Activated CD8-positive, alpha-beta memory T cell treated with anti-CD3 and anti-CD28 coated beads, Interleukin-2, amount 50 U/mL, for 4 hours (primary cell): ENCODE measurements at regions not wholly inside any gene's neighbourhood (a gene's known extent, or its start where the extent isn't known, plus 50 kb on each side); places are given as distances from the start of the nearest gene placed in this dataset.
"Not testable (repeated sequence)": the region's sequence is repeated elsewhere in the genome, so short reads cannot be mapped to it uniquely, and the experiment has no call there.

Source experiments
- DNase-seq: peaks from one replicate; pipeline ENCODE4 v3.0.0-alpha.2; 2020

DNA sequence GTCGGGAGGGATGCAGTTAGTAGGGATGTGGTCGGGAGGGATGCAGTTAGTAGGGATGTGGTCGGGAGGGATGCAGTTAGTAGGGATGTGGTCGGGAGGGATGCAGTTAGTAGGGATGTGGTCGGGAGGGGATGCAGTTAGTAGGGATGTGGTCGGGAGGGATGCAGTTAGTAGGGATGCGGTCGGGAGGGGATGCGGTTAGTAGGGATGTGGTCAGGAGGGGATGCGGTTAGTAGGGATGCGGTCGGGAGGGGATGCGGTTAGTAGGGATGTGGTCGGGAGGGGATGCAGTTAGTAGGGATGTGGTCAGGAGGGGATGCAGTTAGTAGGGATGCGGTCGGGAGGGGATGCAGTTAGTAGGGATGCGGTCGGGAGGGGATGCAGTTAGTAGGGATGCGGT lies 96.2 kb downstream of the BDH1 start:
- not testable (repeated sequence) for DNase-seq

DNA sequence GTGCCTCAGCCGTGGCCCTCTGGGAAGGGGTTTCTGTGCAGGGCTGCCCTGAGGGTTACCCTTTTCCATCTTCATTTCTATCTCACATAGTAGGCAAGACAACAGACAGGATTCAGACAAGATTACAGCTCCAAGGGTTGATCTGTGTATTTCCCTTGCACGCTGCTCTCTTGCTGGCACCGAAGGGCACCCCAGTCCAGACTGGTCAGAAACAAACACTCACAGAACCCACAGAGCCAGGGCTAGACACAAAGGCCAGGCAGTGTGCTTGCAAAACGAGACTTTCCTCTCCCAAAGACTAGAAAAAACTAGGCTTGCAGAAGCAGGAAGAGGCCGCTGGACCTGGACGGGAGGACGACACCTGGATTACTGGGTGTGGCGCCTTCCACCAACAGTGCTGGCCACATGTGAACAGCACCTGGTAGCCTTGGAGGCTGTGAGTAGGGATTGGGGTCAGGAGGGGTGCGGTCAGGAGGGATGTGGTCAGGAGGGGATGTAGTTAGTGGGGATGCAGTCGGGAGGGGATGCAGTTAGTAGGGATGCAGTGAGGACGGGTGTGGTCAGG lies 96.8 kb downstream of the BDH1 start:
- no peak for DNase-seq

GRCh38 chr3:197458179-197458707 lies 97.5 kb downstream of the BDH1 start:
- DNase-seq: no peak

GRCh38 chr3:197456261-197457091 lies 99.3 kb downstream of the BDH1 start:
- peak; percentile 34 for DNase-seq

GRCh38 chr3:197454841-197455240 lies 100.9 kb downstream of the BDH1 start:
- not testable (repeated sequence) for DNase-seq

GRCh38 chr3:197454014-197454413 lies 101.8 kb downstream of the BDH1 start:
- no peak for DNase-seq

DNA sequence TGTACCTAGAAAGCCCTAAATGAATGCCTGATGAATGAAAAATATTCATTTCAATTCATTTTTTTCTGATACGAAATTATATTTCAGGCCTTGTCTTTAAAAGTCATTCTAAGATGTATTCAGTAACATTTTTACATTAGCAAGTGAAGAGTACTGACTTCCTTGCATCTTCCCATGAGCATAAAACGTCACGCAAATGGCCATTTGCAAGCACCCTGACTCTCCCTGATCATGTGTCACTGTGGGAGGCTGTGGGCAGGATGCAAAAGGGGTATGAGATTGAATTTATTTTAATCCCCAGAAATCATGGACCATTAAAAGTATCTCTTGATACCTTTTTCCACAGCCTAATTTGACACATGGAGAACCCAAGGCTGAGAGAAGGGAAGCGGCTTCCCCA lies 105.0 kb downstream of the BDH1 start:
- no peak for DNase-seq

DNA sequence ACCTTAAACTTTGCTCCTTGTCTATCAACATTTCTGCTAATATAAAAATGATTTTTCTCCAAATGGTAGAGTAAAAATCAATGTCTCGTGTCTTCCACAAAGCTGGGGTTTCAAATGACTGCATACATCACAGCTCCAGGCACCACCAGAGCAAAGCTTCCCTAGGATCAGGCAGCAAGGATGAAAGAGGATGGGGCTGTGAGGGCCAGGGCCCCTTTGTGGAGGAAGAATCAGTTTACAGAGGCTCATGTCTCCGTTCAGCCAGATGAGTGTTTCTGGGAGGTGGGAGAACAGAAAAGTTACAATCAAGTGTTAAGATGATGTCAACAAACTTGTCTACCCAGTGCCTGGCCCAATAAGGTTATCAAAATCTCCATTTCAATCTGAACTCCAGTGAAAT lies 105.5 kb downstream of the BDH1 start:
- no peak for DNase-seq

GRCh38 chr3:197449181-197449580 lies 106.6 kb downstream of the BDH1 start:
- not testable (repeated sequence) for DNase-seq

GRCh38 chr3:197447781-197448180 lies 108.0 kb downstream of the BDH1 start:
- not testable (repeated sequence) for DNase-seq

DNA sequence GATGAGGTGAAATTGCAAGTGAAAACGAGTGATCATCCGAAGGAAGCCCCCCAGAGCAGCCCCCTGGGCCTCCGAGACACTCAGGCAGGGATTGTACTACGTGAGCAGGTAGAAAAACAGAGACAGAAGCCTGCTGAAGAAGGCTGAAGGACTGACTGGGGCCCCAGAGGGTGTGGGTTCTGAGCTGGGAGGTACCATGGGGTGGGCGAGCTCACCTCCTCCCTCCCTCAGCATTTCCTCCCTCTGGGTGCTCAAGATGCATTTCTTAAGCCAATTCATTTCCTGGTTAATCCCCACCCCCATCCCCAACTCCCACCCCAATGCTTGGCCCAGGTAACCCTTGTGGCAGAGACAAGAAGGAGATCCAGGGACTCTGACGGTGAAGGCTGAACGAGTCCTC lies 108.7 kb downstream of the BDH1 start:
- DNase-seq: no peak

- no peak for DNase-seq
Observed at GRCh38 chr3:197446700-197447056, 109.1 kb downstream of the BDH1 start.

DNA sequence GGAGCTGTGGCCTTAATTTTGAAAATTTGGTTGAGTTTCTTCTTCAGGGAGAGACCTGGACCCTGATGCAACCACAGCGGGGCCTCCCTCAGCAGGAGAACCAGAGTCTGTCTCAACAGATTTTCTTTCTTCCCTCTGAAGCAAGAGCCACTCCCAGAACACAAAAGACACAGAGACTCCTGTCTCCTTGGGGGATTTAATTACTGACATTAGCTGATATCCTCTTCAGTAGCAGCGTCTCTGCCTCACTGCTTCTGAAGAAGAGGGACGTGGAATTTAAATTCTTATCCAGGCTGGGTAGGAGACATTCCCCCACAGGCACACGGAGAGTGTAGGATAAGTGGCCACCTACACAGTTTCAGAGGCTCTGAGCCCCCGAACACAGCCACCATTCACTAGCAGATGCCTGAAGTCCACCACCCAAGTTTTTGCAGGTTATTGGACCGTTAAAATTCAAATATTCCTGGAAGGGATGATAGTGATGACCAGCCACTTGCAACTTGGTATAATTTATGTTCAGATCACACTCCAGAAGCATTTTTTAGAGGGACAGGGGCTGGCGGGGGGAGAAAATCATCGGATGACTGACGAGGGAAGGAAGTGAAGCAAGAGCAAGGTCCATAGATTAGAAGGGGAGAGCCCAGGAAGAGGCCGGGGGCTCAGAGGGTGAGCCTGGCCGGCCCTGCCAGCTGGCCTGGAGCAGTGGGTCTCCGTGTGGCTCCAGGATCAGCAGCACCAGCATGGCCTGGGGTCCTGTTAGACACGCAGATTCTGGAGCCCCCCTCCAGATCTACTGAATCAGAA lies 109.7 kb downstream of the BDH1 start:
- no peak for DNase-seq

GRCh38 chr3:197444793-197445379 lies 110.9 kb downstream of the BDH1 start:
- DNase-seq: no peak

DNA sequence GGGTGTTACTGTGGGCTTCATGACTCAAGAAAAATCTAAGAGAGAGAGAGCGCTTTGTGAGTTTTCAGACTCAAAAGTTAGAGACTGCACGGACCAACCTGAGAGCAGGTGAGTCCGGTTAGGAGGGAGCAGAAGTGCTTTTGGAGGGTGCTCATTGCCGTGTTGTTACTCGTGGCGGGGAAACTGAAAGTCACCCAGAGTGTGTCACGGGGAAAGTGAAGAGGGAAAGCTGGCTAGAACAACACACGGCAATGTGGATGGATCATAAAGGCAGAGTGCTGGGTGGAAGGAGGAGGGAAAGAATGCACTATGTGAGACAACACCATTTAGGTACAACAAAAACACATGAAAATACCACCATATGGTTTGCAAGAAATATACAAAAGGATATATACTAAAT lies 112.3 kb downstream of the BDH1 start:
- DNase-seq: no peak

GRCh38 chr3:197440717-197441303 lies 115.0 kb downstream of the BDH1 start:
- no peak for DNase-seq

DNA sequence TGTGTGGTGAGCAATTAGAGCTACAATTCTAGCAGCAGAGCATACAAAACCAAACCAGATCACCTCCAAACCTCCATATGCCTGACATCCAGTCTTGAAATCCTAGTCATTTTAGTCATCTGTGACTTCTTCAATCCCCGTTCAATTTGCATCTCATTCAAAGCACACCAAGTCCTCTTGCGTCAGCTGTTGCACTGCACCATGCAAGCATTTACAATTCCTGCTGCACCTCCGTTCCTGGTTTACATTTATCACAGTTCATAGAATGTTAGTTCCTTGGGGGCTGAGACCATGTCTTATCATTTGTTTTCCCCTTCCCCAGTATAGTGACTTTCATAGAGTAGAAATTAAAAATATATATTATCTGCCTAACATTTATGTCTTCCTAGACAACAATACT lies 116.9 kb downstream of the BDH1 start:
- DNase-seq: no peak

GRCh38 chr3:197435426-197435825 lies 120.3 kb downstream of the BDH1 start:
- DNase-seq: no peak

GRCh38 chr3:197434830-197435229 lies 120.9 kb downstream of the BDH1 start:
- no peak for DNase-seq

DNA sequence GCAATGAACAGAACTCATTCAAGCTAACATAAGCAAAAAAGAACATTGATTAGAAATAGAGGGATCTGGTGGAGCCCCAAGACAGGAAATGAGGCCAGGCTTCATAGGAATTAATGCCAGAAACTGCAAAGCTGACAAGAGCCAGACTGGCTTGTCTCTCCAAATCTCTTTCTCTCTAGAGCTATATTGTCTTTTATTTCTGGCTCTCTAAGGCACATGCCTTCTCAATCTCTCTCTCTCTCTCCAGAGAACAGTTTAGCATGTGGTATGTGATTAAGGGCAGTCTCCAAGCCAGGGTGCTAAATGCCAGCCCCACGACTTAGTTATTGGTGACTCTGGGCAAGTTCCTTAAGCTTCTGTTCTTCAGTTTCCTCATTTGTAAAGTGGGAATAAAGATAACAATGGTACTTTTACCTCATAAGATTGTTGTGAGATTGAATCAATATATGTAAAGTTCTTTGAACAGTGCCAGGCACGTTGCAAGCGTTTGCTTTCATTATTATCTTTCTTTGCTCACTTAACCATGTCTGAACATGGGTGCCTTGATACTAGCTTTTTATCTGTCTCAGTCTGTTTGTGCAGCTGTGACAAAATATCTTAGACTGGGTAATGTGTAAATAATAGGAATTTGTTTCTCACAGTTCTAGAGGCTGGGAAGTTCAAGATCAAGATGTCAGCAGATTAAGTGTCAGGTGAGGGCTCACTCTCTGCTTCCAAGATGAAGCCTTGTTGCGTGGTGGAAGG lies 123.2 kb downstream of the BDH1 start:
- DNase-seq: no peak

GRCh38 chr3:197431346-197431910 lies 124.3 kb downstream of the BDH1 start:
- DNase-seq: no peak

DNA sequence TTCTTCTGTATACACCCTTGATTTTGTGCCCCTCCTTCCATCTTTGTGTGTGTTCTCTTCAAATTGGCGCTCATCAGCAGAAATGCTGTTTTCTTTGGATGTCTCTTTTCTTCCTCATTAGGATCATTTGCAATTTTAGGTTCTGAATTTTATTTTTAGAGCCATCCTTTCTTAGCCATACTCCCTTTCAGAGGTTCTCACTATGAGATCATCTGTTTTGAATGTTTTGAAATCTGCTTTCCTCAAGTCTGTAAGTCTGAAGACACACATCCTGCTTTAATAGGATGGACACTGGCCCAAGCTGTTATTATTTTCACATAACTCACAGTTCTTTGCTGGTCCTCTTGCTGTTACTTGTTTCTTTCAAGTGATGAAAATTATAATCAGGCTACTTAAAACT lies 124.8 kb downstream of the BDH1 start:
- no peak for DNase-seq
